Kidney (tissue), 13 donors: ENCODE measurements at regions not wholly inside any gene's neighbourhood (a gene's known extent, or its start where the extent isn't known, plus 50 kb on each side); places are given as distances from the start of the nearest gene placed in this dataset.

ENCODE experiments used
- DNase-seq, 5 donors: peaks; one replicate each; pipeline ENCODE4 v3.0.0-alpha.2; 2013 to 2020
- FAIRE-seq: peaks from 2 replicates; lab custom pipeline; 2012; peaks lifted over from hg19 to GRCh38; lab: Jason Lieb, UNC
- H3K27ac ChIP-seq, 2 donors: one replicate each; pipeline ENCODE4 v1.7.0; 2013; ENCODE audit warnings: low read depth in 2 of 2, low read length in 2 of 2, inconsistent platforms in 1 of 2
- H3K27me3 ChIP-seq: one replicate; pipeline ENCODE4 v1.7.1; 2013; ENCODE audit warnings: low read length, inconsistent platforms; ENCODE audit not compliant: control insufficient read depth, insufficient read depth
- H3K36me3 ChIP-seq, 3 donors: one replicate each; pipeline versions ENCODE4 v1.7.0 to v1.7.1; 2013; ENCODE audit warnings: low read length in 3 of 3, control low read depth in 1 of 3, inconsistent platforms in 1 of 3; ENCODE audit not compliant: insufficient read depth in 3 of 3, control insufficient read depth in 2 of 3
- H3K4me1 ChIP-seq, 3 donors: one replicate each; pipeline versions ENCODE4 v1.7.0 to v1.7.1; 2013; ENCODE audit warnings: low read length in 3 of 3, inconsistent platforms in 1 of 3, low read depth in 1 of 3; ENCODE audit not compliant: control insufficient read depth in 2 of 3, insufficient read depth in 2 of 3
- H3K4me3 ChIP-seq, 3 donors: one replicate each; pipeline versions ENCODE4 v1.7.0 to v1.8.1; 2013; ENCODE audit warnings: low read length in 3 of 3, control low read depth in 1 of 3, inconsistent platforms in 1 of 3
- H3K9ac ChIP-seq, 3 donors: one replicate each; pipeline versions ENCODE4 v1.7.0 to v1.7.1; 2013; ENCODE audit warnings: low read length in 3 of 3, control low read depth in 1 of 3, inconsistent platforms in 1 of 3
- H3K9me3 ChIP-seq, 3 donors: one replicate each; pipeline versions ENCODE4 v1.7.0 to v1.7.1; 2013; ENCODE audit warnings: low read length in 3 of 3, control low read depth in 1 of 3, inconsistent platforms in 1 of 3; ENCODE audit not compliant: control insufficient read depth in 2 of 3, insufficient read depth in 1 of 3
- intact Hi-C: fragments of 100-400 bp; cut with DNase I; formaldehyde crosslinking; loops from one replicate; pipeline ENCODE4 v1.11.1; 2022
- TF ChIP-seq, protein P1 (sequence below): IDR thresholded peaks from 3 replicates; pipeline ENCODE4 v1.5.1; 2012; ENCODE audit warnings: mild to moderate bottlenecking, moderate library complexity, borderline replicate concordance; ENCODE audit not compliant: insufficient read depth; ENCODE audit errors: extremely low read depth
- donor health status: control.
- donor health status: control.
- donor health status: control.
- donor health status: control.
- donor health status: control.
- donor health status: DM: yes; HTN: yes; CAD: no.
- donor health status: Normal renal cell carcinoma (clear cell type).

DNA sequence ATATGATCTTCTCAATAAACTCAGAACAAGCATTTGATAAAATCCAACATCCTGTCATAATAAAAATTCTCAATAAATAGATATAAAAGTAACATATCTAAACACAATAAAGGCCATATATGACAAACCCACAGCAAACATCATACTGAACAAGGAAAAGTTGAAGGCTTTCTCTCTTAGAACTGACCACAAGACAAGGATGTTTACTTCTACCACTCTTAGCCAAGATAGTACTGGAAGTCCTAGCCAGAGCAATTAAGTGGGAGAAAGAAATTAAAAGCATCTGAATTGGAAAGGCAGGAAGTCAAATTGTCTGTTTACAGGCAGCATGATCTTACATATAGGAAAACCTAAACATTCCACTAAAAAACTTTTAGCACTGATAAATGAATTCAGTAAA is 510.9 kb downstream of the ANKRD7 start:
- no peaks in the 10 kb centered on the region for H3K4me1 ChIP-seq
- no peaks in the 10 kb centered on the region for H3K27me3 ChIP-seq
- H3K9me3 ChIP-seq = no peaks in the 10 kb centered on the region
- intact Hi-C loops = no loop called here
- FAIRE-seq (no peak), DNase-seq (no peak)
- no peaks in the 10 kb centered on the region for H3K36me3 ChIP-seq
- no peak overlapping the region for H3K4me3 ChIP-seq
- H3K27ac ChIP-seq = no peak overlapping the region
- no peak overlapping the region for H3K9ac ChIP-seq
- TF ChIP-seq, protein P1, sequence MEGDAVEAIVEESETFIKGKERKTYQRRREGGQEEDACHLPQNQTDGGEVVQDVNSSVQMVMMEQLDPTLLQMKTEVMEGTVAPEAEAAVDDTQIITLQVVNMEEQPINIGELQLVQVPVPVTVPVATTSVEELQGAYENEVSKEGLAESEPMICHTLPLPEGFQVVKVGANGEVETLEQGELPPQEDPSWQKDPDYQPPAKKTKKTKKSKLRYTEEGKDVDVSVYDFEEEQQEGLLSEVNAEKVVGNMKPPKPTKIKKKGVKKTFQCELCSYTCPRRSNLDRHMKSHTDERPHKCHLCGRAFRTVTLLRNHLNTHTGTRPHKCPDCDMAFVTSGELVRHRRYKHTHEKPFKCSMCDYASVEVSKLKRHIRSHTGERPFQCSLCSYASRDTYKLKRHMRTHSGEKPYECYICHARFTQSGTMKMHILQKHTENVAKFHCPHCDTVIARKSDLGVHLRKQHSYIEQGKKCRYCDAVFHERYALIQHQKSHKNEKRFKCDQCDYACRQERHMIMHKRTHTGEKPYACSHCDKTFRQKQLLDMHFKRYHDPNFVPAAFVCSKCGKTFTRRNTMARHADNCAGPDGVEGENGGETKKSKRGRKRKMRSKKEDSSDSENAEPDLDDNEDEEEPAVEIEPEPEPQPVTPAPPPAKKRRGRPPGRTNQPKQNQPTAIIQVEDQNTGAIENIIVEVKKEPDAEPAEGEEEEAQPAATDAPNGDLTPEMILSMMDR = no peak

DNA sequence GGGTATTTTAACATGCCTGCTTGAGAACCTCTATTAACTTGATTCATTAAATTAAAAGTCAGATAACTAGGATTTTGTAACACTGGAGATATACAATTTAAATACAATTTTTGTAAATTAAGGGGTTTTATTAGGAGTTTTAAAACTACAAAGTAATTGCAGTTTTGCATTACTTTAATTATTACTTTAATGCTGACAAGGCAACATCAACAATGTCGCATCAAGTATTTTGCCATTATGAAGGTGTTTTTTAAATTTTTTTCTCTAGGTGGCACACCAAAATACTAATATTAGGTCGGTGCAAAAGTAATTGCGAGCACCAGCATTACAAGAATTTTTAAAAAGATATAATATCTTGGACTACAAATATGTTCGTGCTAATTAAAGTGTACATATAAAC is 513.4 kb downstream of the ANKRD7 start:
- no peaks in the 10 kb centered on the region for H3K36me3 ChIP-seq
- H3K4me3 ChIP-seq = no peak overlapping the region
- intact Hi-C loops = no loop called here
- no peaks in the 10 kb centered on the region for H3K4me1 ChIP-seq
- TF ChIP-seq, protein P1 = no peak
- FAIRE-seq = no peak
- H3K27ac ChIP-seq = no peak overlapping the region
- H3K27me3 ChIP-seq = no peaks in the 10 kb centered on the region
- no peak overlapping the region for H3K9ac ChIP-seq
- no peak for DNase-seq
- H3K9me3 ChIP-seq = no peaks in the 10 kb centered on the region

DNA sequence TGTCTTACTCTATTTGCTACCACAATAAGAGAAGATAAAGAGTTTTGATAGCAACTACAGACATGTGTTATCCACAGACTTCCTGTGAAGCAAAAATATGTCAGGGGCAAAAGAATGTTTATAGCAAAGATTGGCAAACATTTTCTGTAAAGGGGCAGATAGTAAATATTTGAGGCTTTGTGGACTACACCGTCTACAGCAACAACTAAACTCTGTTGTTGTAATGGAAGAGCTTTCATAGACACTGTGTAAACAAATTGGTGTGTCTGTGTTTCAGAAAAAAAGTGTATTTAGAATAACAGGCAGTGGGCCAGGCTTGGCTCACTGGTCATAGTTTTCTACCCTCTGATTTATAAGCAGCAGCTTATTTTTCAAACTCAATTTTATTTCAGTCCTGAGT is 521.4 kb downstream of the ANKRD7 start:
- DNase-seq (no peak), FAIRE-seq (no peak)
- Histone ChIP-seq H3K4me3 (no peak overlapping the region), H3K9me3 (no peaks in the 10 kb centered on the region), H3K27me3 (no peaks in the 10 kb centered on the region), H3K4me1 (no peaks in the 10 kb centered on the region), H3K9ac (no peak overlapping the region), H3K36me3 (no peaks in the 10 kb centered on the region), H3K27ac (no peak overlapping the region)
- TF ChIP-seq, protein P1 = no peak
- intact Hi-C loops = no loop called here

DNA sequence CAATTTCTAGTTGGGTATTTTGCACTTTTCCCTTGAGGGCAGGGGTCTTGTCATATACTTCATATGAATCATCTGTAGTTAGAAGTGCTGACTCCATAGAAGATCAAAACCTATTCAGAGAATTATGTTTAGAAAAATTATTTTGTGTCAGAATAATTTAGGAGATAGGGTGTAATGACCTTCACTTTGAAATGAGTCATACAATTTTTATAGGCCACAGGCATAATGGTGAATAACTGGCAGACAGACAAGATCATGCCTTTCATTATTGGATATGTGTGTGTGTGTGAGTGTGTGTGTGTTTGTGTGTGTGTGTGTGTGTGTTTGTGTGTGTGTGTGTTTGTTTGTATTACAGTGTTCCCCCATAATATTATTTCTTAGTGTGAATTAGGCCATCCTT is 523.0 kb downstream of the ANKRD7 start:
- DNase-seq = no peak
- no peak for FAIRE-seq
- Histone ChIP-seq H3K9me3 (no peaks in the 10 kb centered on the region), H3K27ac (no peak overlapping the region), H3K9ac (no peak overlapping the region), H3K4me3 (no peak overlapping the region), H3K4me1 (no peaks in the 10 kb centered on the region), H3K36me3 (no peaks in the 10 kb centered on the region), H3K27me3 (no peaks in the 10 kb centered on the region)
- intact Hi-C loops = no loop called here
- TF ChIP-seq, protein P1 = no peak
